Osteocyte (in vitro differentiated cells): ENCODE measurements at regions not wholly inside any gene's neighbourhood (a gene's known extent, or its start where the extent isn't known, plus 50 kb on each side); places are given as distances from the start of the nearest gene placed in this dataset.
A peak's percentile ranks its signal among the peaks of the same experiment; 100 is the strongest.

Experiments
- DNase-seq: peaks from one replicate; pipeline ENCODE4 v3.0.0; 2021; ENCODE audit warnings: mixed read lengths; ENCODE audit not compliant: unreplicated experiment; ENCODE audit errors: extremely low spot score
- H3K27ac Mint-ChIP-seq: one replicate; pipeline ENCODE4 v1.8.0; 2021; ENCODE audit warnings: mild to moderate bottlenecking, mixed read lengths; ENCODE audit not compliant: unreplicated experiment
- H3K27me3 Mint-ChIP-seq: one replicate; pipeline ENCODE4 v1.8.0; 2021; ENCODE audit warnings: mixed read lengths; ENCODE audit not compliant: unreplicated experiment
- H3K36me3 Mint-ChIP-seq: one replicate; pipeline ENCODE4 v1.8.0; 2021; ENCODE audit warnings: mixed read lengths; ENCODE audit not compliant: unreplicated experiment
- H3K4me1 Mint-ChIP-seq: one replicate; pipeline ENCODE4 v1.8.0; 2021; ENCODE audit warnings: mixed read lengths; ENCODE audit not compliant: unreplicated experiment
- H3K4me3 Mint-ChIP-seq: one replicate; pipeline ENCODE4 v1.8.0; 2021; ENCODE audit warnings: mild to moderate bottlenecking, moderate library complexity, mixed read lengths; ENCODE audit not compliant: unreplicated experiment
- H3K9me3 Mint-ChIP-seq: one replicate; pipeline ENCODE4 v1.8.0; 2021; ENCODE audit warnings: mixed read lengths; ENCODE audit not compliant: unreplicated experiment
- TF ChIP-seq, protein P1 (sequence below): fragments of 200-600 bp; sonication (generic); IDR thresholded peaks from 2 replicates; pipeline ENCODE4 v1.5.0; 2021; ENCODE audit warnings: antibody characterized with exemption, mild to moderate bottlenecking, moderate library complexity

DNA sequence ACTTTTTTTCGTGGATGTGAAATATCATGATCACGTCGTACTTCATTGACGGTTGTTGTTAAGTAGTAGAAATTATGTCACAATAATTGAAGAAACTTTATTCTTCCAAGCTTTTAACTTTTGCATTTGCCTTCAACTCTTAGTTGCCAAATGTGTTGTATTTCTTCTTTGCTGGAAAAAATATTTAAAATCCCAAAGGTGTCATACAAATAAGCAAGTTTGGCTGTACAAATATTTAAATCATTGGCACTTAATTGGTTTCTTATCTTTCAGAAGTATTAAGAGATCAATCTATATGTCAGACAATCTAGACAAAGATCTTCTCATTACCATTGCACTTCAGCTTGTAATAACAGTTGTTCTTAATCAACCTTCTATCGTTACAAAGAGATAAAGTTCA is 204.0 kb upstream of the HDAC4 start:
- Mint-ChIP-seq H3K9me3 (peaks cover 7% of the 10 kb centered on the region), H3K27ac (no peak overlapping the region), H3K36me3 (no peaks in the 10 kb centered on the region), H3K27me3 (no peaks in the 10 kb centered on the region), H3K4me1 (no peaks in the 10 kb centered on the region), H3K4me3 (no peak overlapping the region)
- TF ChIP-seq, protein P1, sequence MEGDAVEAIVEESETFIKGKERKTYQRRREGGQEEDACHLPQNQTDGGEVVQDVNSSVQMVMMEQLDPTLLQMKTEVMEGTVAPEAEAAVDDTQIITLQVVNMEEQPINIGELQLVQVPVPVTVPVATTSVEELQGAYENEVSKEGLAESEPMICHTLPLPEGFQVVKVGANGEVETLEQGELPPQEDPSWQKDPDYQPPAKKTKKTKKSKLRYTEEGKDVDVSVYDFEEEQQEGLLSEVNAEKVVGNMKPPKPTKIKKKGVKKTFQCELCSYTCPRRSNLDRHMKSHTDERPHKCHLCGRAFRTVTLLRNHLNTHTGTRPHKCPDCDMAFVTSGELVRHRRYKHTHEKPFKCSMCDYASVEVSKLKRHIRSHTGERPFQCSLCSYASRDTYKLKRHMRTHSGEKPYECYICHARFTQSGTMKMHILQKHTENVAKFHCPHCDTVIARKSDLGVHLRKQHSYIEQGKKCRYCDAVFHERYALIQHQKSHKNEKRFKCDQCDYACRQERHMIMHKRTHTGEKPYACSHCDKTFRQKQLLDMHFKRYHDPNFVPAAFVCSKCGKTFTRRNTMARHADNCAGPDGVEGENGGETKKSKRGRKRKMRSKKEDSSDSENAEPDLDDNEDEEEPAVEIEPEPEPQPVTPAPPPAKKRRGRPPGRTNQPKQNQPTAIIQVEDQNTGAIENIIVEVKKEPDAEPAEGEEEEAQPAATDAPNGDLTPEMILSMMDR: no peak
- no peak for DNase-seq

DNA sequence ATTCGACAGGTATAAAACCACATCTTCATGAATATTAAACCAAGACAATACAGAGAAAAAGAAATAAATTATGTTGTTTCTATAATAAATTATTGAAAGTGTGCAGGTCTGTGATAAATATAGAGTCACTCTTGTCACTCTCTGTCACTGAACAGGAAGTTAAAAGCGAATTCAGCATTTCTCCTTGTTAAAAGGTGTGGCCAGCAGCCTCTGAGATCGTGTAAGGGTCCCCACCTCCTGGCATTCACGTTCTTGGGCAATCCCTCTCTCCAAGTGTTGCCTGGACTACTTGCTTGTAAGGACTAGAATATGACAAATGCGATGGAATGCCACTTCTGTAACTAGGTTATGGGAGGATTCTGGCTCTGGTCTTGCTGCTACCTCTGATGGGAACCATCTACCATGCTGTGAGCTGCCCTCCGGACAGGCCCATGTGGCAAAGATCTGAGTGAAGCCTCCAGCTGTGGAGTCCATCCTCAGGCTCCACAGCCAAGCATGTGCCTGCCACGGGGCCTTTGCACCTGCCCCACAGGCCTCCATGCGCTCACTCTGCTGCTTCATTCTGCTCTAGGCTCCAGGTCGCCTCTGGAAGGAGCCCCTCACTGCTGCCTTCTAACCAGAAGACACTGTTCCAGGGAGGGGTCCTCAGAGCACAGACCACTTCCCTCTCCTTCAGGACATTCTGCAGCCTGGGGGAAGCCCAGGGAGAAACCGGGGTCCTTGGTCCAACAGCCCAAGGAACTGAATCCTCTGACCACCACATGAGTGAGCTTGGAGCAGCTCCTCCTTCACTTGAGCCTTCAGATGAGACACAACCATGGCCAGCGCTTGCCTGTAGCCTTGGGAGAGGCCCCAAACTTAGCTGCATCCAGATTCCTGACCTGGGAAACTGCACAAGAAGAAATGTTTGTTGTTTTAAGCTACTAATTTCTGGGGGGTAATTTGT is 202.9 kb upstream of the HDAC4 start:
- TF ChIP-seq, protein P1: no peak
- DNase-seq: peak; percentile 75
- Mint-ChIP-seq H3K27me3 (no peaks in the 10 kb centered on the region), H3K4me3 (no peak overlapping the region), H3K4me1 (no peaks in the 10 kb centered on the region), H3K27ac (no peak overlapping the region), H3K9me3 (peaks cover 7% of the 10 kb centered on the region), H3K36me3 (no peaks in the 10 kb centered on the region)

DNA sequence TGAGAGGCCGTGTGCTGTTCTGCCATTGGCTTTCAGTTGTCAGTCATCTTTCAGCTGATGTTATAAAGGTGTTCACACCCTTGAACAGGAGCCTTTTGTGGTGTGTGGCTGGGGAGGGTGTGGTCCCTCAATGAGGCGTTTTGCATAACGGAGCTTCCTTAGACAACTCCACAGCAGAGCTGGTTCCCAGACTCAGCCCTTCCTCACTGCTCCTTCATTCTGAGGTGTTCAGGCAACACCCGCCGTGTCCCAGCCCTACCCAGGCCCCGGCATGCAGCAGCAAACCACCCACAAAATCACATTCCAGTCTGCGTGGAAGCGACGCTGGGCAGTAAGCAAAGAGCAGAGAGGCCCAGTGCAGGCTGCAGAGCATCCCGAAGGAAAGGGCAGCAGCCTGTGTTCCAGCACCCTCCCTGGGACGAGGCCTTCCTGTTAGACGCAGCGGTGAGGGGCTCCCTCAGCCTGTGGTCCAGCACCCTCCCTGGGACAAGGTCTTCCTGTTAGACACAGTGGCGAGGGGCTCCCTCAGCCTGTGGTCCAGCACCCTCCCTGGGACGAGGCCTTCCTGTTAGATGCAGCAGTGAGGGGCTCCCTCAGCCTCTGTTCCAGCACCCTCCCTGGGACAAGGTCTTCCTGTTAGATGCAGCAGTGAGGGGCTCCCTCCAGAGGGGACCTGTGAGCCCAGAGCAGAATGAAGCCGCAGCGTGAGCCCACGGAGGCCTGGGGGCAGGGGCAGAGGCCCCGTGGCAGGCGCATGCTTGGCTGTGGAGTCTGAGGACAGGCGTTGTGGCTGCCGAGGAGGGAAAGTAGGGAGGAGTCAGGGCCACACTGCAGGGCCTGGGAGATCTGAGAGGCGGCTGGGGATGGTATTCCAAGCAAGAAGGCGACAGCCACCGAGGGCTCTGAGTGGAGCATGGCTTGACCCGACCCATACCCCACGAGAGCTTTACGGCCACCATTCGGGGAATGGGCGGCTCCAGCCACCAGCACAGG is 201.8 kb upstream of the HDAC4 start:
- H3K27ac Mint-ChIP-seq: no peak overlapping the region
- DNase-seq: peak; percentile 73
- no peak overlapping the region for H3K4me3 Mint-ChIP-seq
- H3K9me3 Mint-ChIP-seq: peaks cover 7% of the 10 kb centered on the region
- no peaks in the 10 kb centered on the region for H3K36me3 Mint-ChIP-seq
- no peaks in the 10 kb centered on the region for H3K27me3 Mint-ChIP-seq
- H3K4me1 Mint-ChIP-seq: no peaks in the 10 kb centered on the region
- TF ChIP-seq, protein P1: no peak

DNA sequence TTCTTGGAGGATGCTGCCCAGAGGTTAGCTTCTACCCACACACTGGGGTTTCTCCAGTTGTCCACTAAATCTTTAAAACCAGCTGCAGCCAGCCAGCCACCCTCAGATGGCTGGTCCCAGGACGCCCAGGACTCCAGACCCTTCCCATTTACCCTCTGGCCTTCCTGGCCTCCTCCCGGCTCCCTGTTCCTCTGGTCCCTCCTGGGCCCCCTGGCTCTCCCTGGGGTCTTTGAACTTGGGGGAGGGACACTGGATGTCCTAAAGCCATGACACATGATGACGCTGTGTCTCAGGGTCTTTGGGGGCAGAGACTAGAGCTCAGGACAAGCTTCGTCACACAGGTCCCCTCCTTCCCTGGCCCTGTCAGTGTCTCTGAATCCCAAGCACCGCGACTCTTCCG is 201.1 kb upstream of the HDAC4 start:
- Mint-ChIP-seq H3K4me1 (no peaks in the 10 kb centered on the region), H3K4me3 (no peak overlapping the region), H3K36me3 (no peaks in the 10 kb centered on the region), H3K27me3 (no peaks in the 10 kb centered on the region), H3K9me3 (peaks cover 12% of the 10 kb centered on the region), H3K27ac (no peak overlapping the region)
- TF ChIP-seq, protein P1: no peak
- DNase-seq: peak; percentile 68
